ENCODE measurements at regions not wholly inside any gene's neighbourhood (a gene's known extent, or its start where the extent isn't known, plus 50 kb on each side); places are given as distances from the start of the nearest gene placed in this dataset.
A peak's percentile ranks its signal among the peaks of the same experiment; 100 is the strongest.
"Not testable (repeated sequence)": the region's sequence is repeated elsewhere in the genome, so short reads cannot be mapped to it uniquely, and the experiment has no call there.

DNA sequence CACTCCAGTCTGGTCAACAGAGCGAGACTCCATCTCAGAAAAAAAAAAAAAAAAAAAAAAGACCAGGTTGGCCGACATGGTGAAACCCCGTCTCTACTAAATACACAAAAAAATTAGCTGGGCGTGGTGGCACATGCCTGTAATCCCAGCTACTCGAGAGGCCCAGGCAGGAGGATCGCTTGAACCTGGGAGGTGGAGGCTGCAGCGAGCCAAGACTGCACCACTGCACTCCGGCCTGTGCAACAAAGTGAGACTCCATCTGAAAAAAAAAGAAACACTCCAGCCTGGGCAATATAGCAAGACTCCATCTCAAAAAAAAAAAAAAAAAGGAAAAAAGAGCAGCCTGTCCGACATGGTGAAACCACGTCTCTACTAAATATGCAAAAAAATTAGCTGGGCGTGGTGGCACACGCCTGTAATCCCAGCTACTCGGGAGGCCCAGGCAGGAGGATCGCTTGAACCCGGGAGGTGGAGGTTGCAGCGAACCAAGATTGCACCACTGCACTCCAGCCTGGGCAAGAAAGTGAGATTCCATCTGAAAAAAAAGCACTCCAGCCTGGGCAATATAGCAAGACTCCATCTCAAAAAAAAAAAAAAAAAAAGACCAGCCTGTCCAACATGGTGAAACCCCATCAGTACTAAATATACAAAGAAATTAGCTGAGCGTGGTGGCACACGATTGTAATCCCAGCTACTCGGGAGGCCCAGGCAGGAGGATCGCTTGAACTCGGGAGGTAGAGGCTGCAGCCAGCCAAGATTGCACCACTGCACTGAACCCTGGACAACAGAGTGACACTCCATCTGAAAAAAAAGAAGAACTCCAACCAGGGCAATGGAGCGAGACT lies 343.3 kb upstream of the PLGLB2 start:
- H3K27me3 Mint-ChIP-seq (ENCODE audit: low read depth in 3 of 3); H3K36me3 Mint-ChIP-seq; H3K4me3 Mint-ChIP-seq; H3K4me1 Mint-ChIP-seq; DNase-seq; H3K27ac Mint-ChIP-seq: not testable (repeated sequence)
- H3K9me3 Mint-ChIP-seq, result peaks cover 0 to 15% (median 6%) of the 10 kb centered on the region in 6 donors

DNA sequence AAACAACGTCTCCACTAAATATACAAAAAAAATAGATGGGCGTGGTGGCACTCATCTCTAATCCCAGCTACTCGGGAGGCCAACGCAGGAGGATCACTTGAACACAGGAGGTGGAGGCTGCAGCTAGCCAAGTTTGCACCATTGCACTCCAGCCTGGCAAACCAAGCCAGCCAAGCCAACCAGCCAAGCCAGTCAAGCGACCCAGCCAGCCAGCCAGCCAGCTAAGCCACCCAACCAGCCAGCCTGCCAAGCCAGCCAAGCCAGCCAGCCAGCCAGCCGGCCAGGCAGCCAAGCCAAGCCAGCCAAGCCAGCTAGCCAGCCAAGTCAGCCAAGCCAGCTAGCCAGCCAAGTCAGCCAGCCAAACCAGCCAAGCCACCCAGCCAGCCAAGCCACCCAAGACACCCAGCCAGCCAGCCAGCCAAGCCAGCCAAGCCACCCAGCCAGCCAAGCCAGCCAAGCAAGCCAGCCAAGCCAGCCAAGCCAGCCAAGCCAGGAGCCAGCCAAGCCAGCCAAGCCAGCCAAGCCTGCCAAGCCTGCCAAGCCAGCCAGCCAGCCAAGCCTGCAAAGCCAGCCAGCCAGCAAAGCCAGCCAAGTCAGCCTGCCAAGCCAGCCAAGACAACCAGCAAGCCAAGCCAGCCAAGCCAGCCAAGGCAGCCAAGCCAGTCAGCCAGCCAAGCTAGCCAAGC lies 342.2 kb upstream of the PLGLB2 start:
- H3K27ac Mint-ChIP-seq; DNase-seq; H3K4me3 Mint-ChIP-seq; H3K27me3 Mint-ChIP-seq (ENCODE audit: low read depth in 3 of 3); H3K4me1 Mint-ChIP-seq; H3K36me3 Mint-ChIP-seq: not testable (repeated sequence)
- H3K9me3 Mint-ChIP-seq, result peaks cover 0 to 12% (median 5%) of the 10 kb centered on the region in 6 donors

DNA sequence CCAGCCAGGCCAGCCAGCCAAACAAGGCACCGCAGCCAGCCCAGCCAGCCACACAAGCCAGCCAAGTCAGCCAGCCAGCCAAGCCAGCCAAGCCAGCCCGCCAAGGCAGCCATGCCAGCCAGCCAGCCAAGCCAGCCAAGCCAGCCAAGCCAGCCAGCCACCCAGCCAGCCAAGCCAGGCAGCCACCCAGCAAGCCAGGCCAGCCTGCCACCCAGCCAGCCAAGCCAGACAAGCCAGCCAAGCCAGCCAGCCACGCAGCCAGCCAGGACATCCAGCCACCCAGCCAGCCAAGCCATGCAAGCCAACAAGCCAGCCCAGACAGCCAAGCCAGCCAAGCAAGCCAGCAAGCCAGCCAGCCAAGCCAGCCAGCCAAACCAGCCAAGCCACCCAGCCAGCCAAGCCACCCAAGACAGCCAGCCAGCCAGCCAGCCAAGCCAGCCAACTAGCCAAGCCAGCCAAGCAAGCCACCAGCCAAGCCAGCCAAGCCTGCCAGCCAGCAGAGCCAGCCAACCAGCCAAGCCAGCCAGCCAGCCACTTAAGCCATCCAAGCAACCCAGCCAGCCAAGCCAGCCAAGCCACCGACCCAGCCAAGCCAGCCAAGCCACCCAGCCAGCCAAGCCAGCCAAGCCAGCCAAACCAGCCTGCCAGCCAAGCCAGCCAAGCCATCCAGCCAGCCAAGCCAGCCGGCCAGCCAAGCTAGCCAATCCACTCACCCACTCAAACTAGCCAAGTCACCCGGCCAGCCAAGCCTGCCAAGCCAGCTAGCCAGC lies 341.3 kb upstream of the PLGLB2 start:
- H3K4me3 Mint-ChIP-seq; DNase-seq; H3K4me1 Mint-ChIP-seq; H3K27me3 Mint-ChIP-seq (ENCODE audit: low read depth in 3 of 3); H3K36me3 Mint-ChIP-seq: not testable (repeated sequence)
- Mint-ChIP-seq H3K27ac (peak overlapping the region in 1 of 6 donors; percentile 11), H3K9me3 (peaks cover 0 to 10% (median 5%) of the 10 kb centered on the region in 6 donors)

DNA sequence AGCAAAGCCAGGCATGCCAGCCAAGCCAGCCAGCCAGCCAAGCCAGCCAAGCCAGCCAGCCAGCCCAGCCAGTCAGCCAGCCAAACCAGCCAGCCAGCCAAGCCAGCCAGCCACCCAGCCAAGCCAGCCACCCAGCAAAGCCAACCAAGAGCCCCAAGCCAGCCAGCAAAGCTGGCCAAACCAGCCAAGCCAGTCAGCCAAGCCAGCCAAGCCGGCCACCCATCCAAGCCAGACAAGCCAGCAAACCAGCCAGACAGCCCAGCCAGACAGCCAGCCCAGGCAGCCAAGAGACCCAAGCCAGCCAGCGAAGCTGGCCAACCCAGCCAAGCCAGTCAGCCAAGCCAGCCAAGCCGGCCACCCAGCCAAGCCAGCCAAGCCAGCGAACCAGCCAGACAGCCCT lies 338.3 kb upstream of the PLGLB2 start:
- H3K9me3 Mint-ChIP-seq; DNase-seq; H3K27me3 Mint-ChIP-seq (ENCODE audit: low read depth in 3 of 3): not testable (repeated sequence)

DNA sequence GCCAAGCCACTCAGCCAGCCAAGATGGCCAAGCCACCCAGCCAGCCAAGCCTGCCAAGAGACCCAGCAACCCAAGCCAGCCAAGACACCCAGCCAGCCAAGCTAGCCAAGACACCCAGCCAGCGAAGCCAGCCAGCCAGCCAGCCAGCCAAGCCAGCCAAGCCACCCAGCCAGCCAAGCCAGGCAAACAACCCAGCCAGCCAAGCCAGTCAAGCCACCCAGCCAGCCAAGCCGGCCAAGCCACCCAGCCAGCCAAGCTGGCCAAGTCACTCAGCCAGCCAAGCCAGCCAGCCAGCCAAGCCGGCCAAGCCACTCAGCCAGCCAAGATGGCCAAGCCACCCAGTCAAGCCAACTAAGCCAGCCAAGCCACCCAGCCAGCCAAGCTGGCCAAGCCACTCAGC lies 337.5 kb upstream of the PLGLB2 start:
- not testable (repeated sequence) for H3K9me3 Mint-ChIP-seq; H3K27me3 Mint-ChIP-seq (ENCODE audit: low read depth in 3 of 3); DNase-seq; H3K27ac Mint-ChIP-seq; H3K4me3 Mint-ChIP-seq; H3K36me3 Mint-ChIP-seq; H3K4me1 Mint-ChIP-seq

More for the DNA sequence above, 338.3 kb upstream of the PLGLB2 start:
- H3K36me3 Mint-ChIP-seq, H3K4me1 Mint-ChIP-seq, H3K27ac Mint-ChIP-seq, H3K4me3 Mint-ChIP-seq: not testable (repeated sequence)

DNA sequence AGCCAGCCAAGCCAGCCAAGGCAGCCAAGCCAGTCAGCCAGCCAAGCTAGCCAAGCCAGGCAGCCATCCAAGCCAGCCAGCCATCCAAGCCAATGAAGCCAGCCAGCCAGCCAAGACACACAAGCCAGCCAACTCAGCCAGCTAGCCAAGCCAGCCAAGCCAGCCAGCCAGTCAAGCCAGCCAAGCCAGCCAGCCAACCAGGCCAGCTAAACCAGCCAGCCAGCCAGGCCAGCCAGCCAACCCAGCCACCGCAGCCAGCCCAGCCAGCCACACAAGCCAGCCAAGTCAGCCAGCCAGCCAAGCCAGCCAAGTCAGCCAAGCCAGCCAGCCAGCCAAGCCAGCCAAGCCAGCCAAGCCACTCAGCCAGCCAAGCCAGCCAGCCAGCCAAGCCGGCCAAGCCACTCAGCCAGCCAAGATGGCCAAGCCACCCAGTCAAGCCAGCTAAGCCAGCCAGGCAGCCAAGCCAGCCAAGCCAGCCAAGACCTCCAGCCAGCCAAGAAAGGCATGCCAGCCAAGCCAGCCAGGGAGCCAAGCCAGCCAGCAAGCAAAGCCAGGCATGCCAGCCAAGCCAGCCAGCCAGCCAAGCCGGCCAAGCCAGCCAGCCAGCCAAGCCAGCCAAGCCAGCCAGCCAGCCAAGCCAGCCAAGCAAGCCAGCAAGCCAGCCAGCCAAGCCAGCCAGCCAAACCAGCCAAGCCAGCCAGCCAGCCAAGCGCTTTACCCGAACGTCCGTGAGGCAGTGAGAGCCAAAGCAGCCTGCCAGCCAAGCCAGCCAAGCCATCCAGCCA lies 335.7 kb upstream of the PLGLB2 start:
- H3K9me3 Mint-ChIP-seq; H3K36me3 Mint-ChIP-seq; H3K4me3 Mint-ChIP-seq; H3K27me3 Mint-ChIP-seq (ENCODE audit: low read depth in 3 of 3); H3K4me1 Mint-ChIP-seq; DNase-seq; H3K27ac Mint-ChIP-seq: not testable (repeated sequence)

DNA sequence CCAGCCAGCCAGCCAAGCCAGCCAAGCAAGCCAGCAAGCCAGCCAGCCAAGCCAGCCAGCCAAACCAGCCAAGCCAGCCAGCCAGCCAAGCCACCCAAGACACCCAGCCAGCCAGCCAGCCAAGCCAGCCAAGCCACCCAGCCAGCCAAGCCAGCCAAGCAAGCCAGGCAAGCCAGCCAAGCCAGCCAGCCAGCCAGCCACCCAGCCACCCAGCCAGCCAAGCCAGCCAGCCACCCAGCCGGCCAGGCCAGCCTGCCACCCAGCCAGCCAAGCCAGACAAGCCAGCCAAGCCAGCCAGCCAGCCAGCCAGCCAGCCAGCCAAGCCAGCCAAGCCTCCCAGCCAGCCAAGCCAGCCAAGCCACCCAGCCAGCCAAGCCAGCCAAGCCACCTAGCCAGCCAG lies 333.6 kb upstream of the PLGLB2 start:
- DNase-seq; H3K9me3 Mint-ChIP-seq; H3K4me3 Mint-ChIP-seq; H3K36me3 Mint-ChIP-seq; H3K27ac Mint-ChIP-seq; H3K4me1 Mint-ChIP-seq; H3K27me3 Mint-ChIP-seq (ENCODE audit: low read depth in 3 of 3): not testable (repeated sequence)

DNA sequence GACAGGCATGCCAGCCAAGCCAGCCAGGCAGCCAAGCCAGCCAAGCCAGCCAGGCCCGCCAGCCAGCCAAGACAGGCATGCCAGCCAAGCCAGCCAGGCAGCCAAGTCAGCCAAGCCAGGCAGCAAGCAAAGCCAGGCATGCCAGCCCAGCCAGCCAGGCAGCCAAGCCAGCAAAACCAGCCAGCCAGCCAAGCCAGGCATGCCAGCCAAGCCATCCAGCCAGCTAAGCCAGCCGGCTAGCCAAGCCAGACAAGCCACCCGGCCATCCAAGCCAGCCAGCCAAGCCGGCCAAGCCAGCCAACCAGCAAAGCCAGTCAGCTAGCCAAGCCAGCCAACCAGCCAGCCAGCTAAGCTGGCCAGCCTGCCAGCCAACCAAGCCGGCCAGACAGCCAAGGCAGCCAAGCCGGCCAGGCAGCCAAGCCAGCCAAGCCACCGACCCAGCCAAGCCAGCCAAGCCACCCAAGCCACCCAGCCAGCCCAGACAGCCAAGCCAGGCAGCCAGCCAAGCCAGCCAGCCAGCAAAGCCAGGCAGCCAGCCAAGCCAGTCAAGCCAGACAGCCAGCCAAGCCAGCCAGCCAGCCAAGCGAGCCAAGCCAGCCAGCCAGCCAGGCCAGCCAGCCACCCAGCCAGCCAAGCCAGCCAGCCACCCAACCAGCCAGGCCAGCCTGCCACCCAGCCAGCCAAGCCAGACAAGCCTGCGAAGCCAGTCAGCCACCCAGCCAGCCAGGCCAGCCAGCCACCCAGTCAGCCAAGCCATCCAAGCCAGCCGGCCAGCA lies 332.9 kb upstream of the PLGLB2 start:
- not testable (repeated sequence) for H3K9me3 Mint-ChIP-seq; H3K27ac Mint-ChIP-seq; H3K4me3 Mint-ChIP-seq; DNase-seq; H3K4me1 Mint-ChIP-seq; H3K36me3 Mint-ChIP-seq; H3K27me3 Mint-ChIP-seq (ENCODE audit: low read depth in 3 of 3)

DNA sequence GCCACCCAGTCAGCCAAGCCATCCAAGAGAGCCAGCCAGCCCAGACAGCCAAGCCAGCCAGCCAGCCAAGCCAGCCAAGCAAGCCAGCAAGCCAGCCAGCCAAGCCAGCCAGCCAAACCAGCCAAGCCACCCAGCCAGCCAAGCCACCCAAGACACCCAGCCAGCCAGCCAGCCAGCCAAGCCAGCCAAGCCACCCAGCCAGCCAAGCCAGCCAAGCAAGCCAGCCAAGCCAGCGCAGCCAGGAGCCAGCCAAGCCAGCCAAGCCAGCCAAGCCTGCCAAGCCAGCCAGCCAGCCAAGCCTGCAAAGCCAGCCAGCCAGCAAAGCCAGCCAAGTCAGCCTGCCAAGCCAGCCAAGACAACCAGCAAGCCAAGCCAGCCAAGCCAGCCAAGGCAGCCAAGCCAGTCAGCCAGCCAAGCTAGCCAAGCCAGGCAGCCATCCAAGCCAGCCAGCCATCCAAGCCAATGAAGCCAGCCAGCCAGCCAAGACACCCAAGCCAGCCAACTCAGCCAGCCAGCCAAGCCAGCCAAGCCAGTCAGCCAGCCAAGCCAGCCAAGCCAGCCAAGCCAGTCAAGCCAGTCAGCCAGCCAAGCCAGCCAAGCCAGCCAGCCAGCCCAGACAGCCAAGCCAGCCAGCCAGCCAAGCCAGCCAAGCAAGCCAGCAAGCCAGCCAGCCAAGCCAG lies 332.2 kb upstream of the PLGLB2 start:
- DNase-seq; H3K9me3 Mint-ChIP-seq; H3K27me3 Mint-ChIP-seq (ENCODE audit: low read depth in 3 of 3); H3K27ac Mint-ChIP-seq; H3K4me3 Mint-ChIP-seq; H3K36me3 Mint-ChIP-seq; H3K4me1 Mint-ChIP-seq: not testable (repeated sequence)

DNA sequence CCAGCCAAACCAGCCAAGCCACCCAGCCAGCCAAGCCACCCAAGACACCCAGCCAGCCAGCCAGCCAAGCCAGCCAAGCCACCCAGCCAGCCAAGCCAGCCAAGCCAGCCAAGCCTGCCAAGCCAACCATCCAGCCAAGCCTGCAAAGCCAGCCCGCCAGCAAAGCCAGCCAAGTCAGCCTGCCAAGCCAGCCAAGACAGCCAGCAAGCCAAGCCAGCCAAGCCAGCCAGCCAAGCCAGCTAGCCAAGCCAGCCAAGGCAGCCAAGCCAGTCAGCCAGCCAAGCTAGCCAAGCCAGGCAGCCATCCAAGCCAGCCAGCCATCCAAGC lies 331.7 kb upstream of the PLGLB2 start:
- not testable (repeated sequence) for H3K27ac Mint-ChIP-seq; H3K36me3 Mint-ChIP-seq; H3K9me3 Mint-ChIP-seq; H3K27me3 Mint-ChIP-seq (ENCODE audit: low read depth in 3 of 3); H3K4me1 Mint-ChIP-seq; H3K4me3 Mint-ChIP-seq; DNase-seq

DNA sequence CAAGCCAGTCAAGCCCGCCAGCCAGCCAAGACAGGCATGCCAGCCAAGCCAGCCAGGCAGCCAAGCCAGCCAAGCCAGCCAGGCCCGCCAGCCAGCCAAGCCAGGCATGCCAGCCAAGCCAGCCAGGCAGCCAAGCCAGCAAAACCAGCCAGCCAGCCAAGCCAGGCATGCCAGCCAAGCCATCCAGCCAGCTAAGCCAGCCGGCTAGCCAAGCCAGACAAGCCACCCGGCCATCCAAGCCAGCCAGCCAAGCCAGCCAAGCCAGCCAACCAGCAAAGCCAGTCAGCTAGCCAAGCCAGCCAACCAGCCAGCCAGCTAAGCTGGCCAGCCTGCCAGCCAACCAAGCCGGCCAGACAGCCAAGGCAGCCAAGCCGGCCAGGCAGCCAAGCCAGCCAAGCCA lies 330.7 kb upstream of the PLGLB2 start:
- not testable (repeated sequence) for H3K9me3 Mint-ChIP-seq; H3K4me3 Mint-ChIP-seq; DNase-seq; H3K4me1 Mint-ChIP-seq; H3K27me3 Mint-ChIP-seq (ENCODE audit: low read depth in 3 of 3); H3K27ac Mint-ChIP-seq; H3K36me3 Mint-ChIP-seq

DNA sequence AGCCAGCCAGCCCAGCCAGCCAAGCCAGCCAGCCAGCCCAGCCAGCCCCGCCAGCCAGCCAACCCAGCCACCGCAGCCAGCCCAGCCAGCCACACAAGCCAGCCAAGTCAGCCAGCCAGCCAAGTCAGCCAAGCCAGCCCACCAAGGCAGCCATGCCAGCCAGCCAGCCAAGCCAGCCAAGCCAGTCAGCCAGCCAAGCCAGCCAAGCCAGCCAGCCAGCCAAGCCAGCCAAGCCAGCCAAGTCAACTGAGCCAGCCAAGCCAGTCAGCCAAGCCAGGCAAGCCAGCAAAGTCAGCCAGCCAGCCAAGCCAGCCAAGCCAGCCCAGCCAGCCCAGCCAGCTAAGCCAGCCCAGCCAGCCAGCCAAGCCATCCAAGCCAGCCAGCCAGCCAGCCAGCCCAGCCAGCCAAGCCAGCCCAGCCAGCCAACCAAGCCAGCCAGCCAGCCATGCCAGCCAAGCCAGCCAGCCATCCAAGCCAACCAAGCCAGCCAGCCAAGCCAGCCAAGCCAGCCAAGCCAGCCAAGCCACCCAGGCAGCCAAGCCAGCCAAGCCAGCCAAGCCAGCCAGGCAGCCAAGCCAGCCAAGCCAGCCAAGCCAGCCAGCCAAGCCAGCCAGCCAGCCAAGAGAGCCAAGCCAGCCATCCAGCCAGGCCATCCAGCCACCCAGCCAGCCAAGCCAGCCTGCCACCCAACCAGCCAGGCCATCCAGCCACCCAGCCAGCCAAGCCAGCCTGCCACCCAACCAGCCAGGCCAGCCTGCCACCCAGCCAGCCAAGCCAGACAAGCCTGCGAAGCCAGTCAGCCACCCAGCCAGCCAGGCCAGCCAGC lies 329.9 kb upstream of the PLGLB2 start:
- not testable (repeated sequence) for H3K4me1 Mint-ChIP-seq; H3K27ac Mint-ChIP-seq; H3K9me3 Mint-ChIP-seq; H3K27me3 Mint-ChIP-seq (ENCODE audit: low read depth in 3 of 3); H3K4me3 Mint-ChIP-seq; H3K36me3 Mint-ChIP-seq; DNase-seq
